Activated CD4-positive, alpha-beta T cell treated with anti-CD3 and anti-CD28 coated beads for 36 hours (primary cell): ENCODE measurements at regions not wholly inside any gene's neighbourhood (a gene's known extent, or its start where the extent isn't known, plus 50 kb on each side); places are given as distances from the start of the nearest gene placed in this dataset.

Experiments used
- ATAC-seq: fragments of 200-7000 bp; cut with Tn5 transposase; one replicate; pipeline ENCODE4 v1.10.0; 2021; ENCODE audit warnings: mild to moderate bottlenecking, moderate library complexity
- CTCF ChIA-PET: fragments of 350-600 bp; sonication (Branson Sonifier 250); formaldehyde crosslinking; loops from one replicate; lab custom pipeline; 2021; ENCODE audit warnings: antibody characterized with exemption; lab: Charles Lee
- POLR2A ChIA-PET: fragments of 350-600 bp; sonication (Branson Sonifier 250); formaldehyde crosslinking; loops from one replicate; lab custom pipeline; 2021; ENCODE audit warnings: antibody characterized with exemption, inconsistent platforms; lab: Charles Lee
- DNase-seq: peaks from one replicate; pipeline ENCODE4 v3.0.0-alpha.2; 2020
- H3K27ac Mint-ChIP-seq: one replicate; pipeline ENCODE4 v1.8.0; 2021; ENCODE audit warnings: mixed read lengths
- H3K27me3 Mint-ChIP-seq: one replicate; pipeline ENCODE4 v1.8.0; 2021; ENCODE audit warnings: mixed read lengths
- H3K36me3 Mint-ChIP-seq: one replicate; pipeline ENCODE4 v1.8.0; 2021; ENCODE audit warnings: low read depth, mixed read lengths
- H3K4me1 Mint-ChIP-seq: one replicate; pipeline ENCODE4 v1.8.0; 2021; ENCODE audit warnings: mixed read lengths
- H3K4me3 Mint-ChIP-seq: one replicate; pipeline ENCODE4 v1.8.0; 2021; ENCODE audit warnings: mild to moderate bottlenecking, moderate library complexity, mixed read lengths
- H3K9me3 Mint-ChIP-seq: one replicate; pipeline ENCODE4 v1.8.0; 2021; ENCODE audit warnings: low read depth, mixed read lengths
- intact Hi-C, 2 experiments: fragments of 100-400 bp; cut with DNase I in 1 of 2; cut with micrococcal nuclease in 1 of 2; formaldehyde crosslinking; loops; one replicate each; pipeline versions ENCODE4 v1.14.2 to v1.15.1; 2022 to 2024; cut with DNase I, micrococcal nuclease

DNA sequence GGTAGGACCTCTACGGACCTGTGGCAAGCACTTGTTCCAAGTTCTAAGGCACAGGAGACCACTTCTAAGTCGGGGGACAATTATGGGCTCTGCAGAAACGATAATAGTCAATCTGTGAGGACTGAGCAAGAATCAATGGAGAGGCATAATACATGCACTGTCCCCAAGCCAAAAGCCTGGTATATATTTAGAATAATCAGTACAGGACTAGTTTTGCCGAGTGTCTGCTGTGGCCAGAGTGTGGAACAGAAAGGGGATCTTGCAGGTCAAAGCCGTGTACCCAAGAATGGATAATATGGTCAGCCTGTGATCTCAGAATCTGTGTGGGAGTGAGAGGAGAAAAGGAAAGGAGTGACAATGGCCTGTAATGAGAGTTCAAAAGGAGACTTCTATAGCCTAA is 80.2 kb upstream of the GNAO1 start:
- ATAC-seq = no peak
- no peak overlapping the region for H3K4me3 Mint-ChIP-seq
- H3K27ac Mint-ChIP-seq = no peak overlapping the region
- DNase-seq = no peak
- H3K36me3 Mint-ChIP-seq = no peaks in the 10 kb centered on the region
- CTCF ChIA-PET = no interaction called here
- intact Hi-C loops = no loop called here
- H3K9me3 Mint-ChIP-seq = no peaks in the 10 kb centered on the region
- no peaks in the 10 kb centered on the region for H3K4me1 Mint-ChIP-seq
- POLR2A ChIA-PET = no interaction called here
- peaks cover 2% of the 10 kb centered on the region for H3K27me3 Mint-ChIP-seq

DNA sequence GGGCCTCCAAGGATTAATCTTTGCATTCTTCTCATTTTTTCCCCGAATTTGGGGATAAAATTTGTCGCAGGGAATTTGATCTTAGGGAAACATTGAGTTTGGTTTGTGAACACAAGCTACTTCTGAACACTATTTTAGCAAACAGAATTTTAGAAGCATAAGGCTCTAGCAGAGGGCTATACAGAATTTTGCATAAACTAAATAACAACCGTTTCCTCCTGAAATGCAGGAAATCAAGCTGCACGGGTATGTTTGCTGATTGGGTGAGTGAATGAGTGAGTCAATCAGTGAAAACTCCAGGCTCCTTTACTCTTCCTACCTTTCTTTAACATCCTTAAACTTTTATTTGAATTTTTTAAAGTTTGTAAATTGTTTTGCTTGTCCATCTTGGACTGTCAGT is 81.3 kb upstream of the GNAO1 start:
- no peak overlapping the region for H3K4me3 Mint-ChIP-seq
- H3K27me3 Mint-ChIP-seq = peaks cover 8% of the 10 kb centered on the region
- ATAC-seq (no peak), DNase-seq (no peak)
- no peaks in the 10 kb centered on the region for H3K4me1 Mint-ChIP-seq
- no peaks in the 10 kb centered on the region for H3K9me3 Mint-ChIP-seq
- intact Hi-C loops = no loop called here
- CTCF ChIA-PET = no interaction called here
- no peaks in the 10 kb centered on the region for H3K36me3 Mint-ChIP-seq
- H3K27ac Mint-ChIP-seq = no peak overlapping the region
- POLR2A ChIA-PET = no interaction called here

DNA sequence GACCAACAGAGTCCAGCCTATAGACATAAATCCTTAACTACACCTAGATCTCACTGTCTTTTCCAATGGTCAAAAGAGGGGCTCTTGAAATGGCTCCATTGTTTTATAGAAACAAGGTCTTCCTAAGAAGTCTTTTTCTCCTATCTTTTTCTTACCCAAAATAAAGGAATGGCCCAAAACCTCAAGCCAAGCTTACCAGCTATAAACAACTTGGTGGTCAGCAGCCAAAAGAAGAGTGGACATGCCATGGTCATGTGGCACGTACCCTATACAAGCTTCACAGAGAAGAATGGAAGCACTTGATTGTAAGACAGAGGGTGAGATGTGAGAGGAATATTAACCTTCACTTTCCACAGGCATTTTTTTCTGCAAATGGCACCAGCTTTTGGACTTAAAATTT is 82.1 kb upstream of the GNAO1 start:
- ATAC-seq = no peak
- no peaks in the 10 kb centered on the region for H3K9me3 Mint-ChIP-seq
- H3K27ac Mint-ChIP-seq = no peak overlapping the region
- no peaks in the 10 kb centered on the region for H3K4me1 Mint-ChIP-seq
- H3K27me3 Mint-ChIP-seq = peaks cover 9% of the 10 kb centered on the region
- H3K4me3 Mint-ChIP-seq = no peak overlapping the region
- no peak for DNase-seq
- intact Hi-C loops = no loop called here
- ChIA-PET CTCF (interaction anchor here (0.7 kb wide), 1 partner anchor 52 kb away, joined by 3 read pairs; no protein-coding TSS in a partner anchor), POLR2A (no interaction called here)
- no peaks in the 10 kb centered on the region for H3K36me3 Mint-ChIP-seq

- Mint-ChIP-seq H3K9me3 (no peaks in the 10 kb centered on the region), H3K36me3 (no peaks in the 10 kb centered on the region), H3K4me1 (no peaks in the 10 kb centered on the region), H3K4me3 (no peak overlapping the region), H3K27ac (no peak overlapping the region), H3K27me3 (peaks cover 9% of the 10 kb centered on the region)
- intact Hi-C loops = no loop called here
- ChIA-PET CTCF (interaction anchor here (0.7 to 1.9 kb wide), 2 partner anchors 14 to 75 kb away, joined by 3 to 5 read pairs; no protein-coding TSS in a partner anchor), POLR2A (no interaction called here)
- DNase-seq (no peak), ATAC-seq (no peak)
Observed at GRCh38 chr16:56108724-56109123, 82.6 kb upstream of the GNAO1 start.

- Mint-ChIP-seq H3K9me3 (no peaks in the 10 kb centered on the region), H3K4me1 (no peaks in the 10 kb centered on the region), H3K27me3 (peaks cover 9% of the 10 kb centered on the region), H3K36me3 (no peaks in the 10 kb centered on the region), H3K4me3 (no peak overlapping the region), H3K27ac (no peak overlapping the region)
- ChIA-PET CTCF (interaction anchor here (0.7 to 1.9 kb wide), 2 partner anchors 13 to 76 kb away, joined by 3 to 5 read pairs; no protein-coding TSS in a partner anchor), POLR2A (no interaction called here)
- no peak for DNase-seq
- ATAC-seq = no peak
- intact Hi-C loops = no loop called here
Observed at GRCh38 chr16:56108056-56108471, 83.2 kb upstream of the GNAO1 start.

DNA sequence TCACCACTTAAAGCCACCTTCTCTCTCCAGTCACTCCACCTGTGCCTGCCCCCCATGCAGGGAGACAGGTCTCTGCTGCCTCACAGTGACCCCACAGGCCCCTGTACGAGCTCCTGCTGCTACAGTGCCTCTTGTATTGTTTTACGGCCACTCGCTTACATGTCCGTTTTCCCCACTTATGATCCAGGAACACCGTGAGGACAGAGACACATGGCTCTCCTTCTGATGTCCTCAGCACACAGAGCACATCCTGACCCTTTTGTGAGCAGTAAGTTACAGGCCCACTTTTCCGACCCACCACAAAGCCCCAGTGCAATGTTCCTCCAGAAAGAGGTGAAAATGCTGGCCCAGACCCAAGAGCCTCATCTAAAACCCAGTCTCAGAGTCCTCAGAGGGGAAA is 84.8 kb upstream of the GNAO1 start:
- ATAC-seq (no peak), DNase-seq (no peak)
- intact Hi-C loops = no loop called here
- ChIA-PET CTCF (interaction anchor here (0.6 kb wide), 1 partner anchor 163 kb away, joined by 5 read pairs; no protein-coding TSS in a partner anchor), POLR2A (no interaction called here)
- no peaks in the 10 kb centered on the region for H3K9me3 Mint-ChIP-seq
- no peaks in the 10 kb centered on the region for H3K4me1 Mint-ChIP-seq
- no peak overlapping the region for H3K27ac Mint-ChIP-seq
- H3K36me3 Mint-ChIP-seq = no peaks in the 10 kb centered on the region
- no peak overlapping the region for H3K4me3 Mint-ChIP-seq
- peaks cover 9% of the 10 kb centered on the region for H3K27me3 Mint-ChIP-seq

DNA sequence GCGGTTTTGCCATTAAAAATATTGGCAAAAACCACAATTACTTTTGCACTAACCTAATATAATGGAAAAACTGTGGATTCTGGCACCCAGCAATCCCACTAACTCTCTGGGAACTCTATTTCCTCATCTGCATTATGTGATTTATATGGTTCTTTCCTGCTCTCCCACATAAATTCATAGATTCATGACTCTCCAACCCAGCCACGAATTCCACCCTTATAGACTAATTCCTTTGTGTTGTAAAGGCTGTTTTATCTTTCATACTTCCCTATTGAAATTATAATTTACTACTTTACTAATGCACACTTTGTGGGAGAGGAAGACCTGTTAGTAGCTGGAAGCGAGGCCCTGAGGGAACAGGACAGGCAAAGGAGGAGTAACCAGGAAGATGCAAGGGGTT is 88.4 kb upstream of the GNAO1 start:
- Mint-ChIP-seq H3K9me3 (no peaks in the 10 kb centered on the region), H3K4me1 (no peaks in the 10 kb centered on the region), H3K4me3 (no peak overlapping the region), H3K27ac (no peak overlapping the region), H3K36me3 (no peaks in the 10 kb centered on the region), H3K27me3 (peaks cover 15% of the 10 kb centered on the region)
- CTCF ChIA-PET = no interaction called here
- DNase-seq = no peak
- ATAC-seq = no peak
- intact Hi-C loops = no loop called here
- POLR2A ChIA-PET = no interaction called here

DNA sequence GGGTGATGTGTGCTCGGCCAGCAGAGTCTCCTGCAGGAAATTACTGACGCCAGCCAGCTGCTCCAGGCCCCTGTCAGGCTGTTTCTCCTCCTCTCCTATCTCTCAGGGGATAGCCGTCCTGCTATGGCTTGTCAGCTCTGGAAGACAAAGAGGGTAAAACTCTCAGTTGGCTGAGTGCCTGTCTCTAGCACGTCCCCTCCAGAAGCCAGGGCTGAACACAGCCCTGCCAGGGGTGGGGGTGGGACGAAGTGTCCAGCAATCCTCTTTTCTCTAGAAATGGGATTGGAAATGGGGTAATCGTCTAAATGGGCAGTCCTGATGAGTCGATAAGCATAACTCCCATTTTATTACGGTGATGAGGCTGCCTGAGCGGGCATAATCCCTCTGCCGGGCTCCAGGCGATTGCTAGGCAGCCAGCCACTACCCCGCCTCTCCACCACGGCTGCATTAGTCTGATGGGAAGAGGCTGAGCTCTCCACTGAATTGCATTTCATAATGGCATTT is 89.1 kb upstream of the GNAO1 start:
- H3K4me3 Mint-ChIP-seq = no peak overlapping the region
- peaks cover 14% of the 10 kb centered on the region for H3K27me3 Mint-ChIP-seq
- H3K9me3 Mint-ChIP-seq = no peaks in the 10 kb centered on the region
- H3K36me3 Mint-ChIP-seq = no peaks in the 10 kb centered on the region
- H3K27ac Mint-ChIP-seq = no peak overlapping the region
- intact Hi-C loops = no loop called here
- POLR2A ChIA-PET = no interaction called here
- H3K4me1 Mint-ChIP-seq = no peaks in the 10 kb centered on the region
- CTCF ChIA-PET = interaction anchor here (0.8 kb wide), 1 partner anchor 177 kb away, joined by 3 read pairs; no protein-coding TSS in a partner anchor
- DNase-seq (no peak), ATAC-seq (no peak)

DNA sequence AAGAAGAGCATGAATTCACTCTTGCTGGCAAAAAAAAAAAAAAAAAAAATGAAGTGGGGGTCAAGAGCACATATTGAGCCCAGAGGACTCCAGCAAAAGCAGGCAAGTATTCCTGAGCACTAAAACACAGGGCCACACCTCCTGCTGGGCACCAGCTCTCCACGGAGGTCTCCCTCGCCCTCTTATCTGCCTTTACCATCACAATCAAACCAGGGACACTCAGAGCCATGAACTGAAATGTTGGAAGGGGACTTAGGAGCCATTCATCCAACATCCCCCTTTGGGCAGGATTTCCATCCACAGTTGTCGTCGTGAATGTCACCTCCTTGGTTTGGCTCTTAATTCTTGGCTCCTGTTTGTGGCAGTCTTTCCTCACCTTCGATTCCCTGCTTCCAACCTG is 89.8 kb upstream of the GNAO1 start:
- intact Hi-C loops = no loop called here
- Mint-ChIP-seq H3K36me3 (no peaks in the 10 kb centered on the region), H3K27me3 (peaks cover 13% of the 10 kb centered on the region), H3K4me1 (no peaks in the 10 kb centered on the region), H3K27ac (no peak overlapping the region), H3K9me3 (no peaks in the 10 kb centered on the region), H3K4me3 (no peak overlapping the region)
- POLR2A ChIA-PET = no interaction called here
- CTCF ChIA-PET = interaction anchor here (0.8 kb wide), 1 partner anchor 178 kb away, joined by 3 read pairs; no protein-coding TSS in a partner anchor
- ATAC-seq = no peak
- DNase-seq = no peak

DNA sequence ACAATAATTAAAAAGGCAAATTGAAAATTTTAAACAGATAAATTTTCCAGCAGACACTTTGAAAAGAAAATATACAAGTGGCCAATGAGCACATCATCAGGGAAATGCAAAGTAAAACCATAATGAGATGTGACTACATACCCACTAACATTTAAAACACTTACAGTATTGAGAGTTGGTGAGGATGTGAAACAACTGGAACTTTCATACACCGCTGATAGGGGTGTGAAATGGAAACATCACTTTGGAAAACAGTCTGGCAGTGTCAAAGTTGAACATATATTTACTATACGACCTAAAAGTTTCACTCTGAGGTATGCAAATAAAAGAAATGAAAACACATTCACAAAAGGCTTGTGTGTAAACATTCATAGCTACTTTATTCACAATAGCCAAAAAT is 94.0 kb upstream of the GNAO1 start:
- Mint-ChIP-seq H3K4me3 (no peak overlapping the region), H3K4me1 (no peaks in the 10 kb centered on the region), H3K27ac (no peak overlapping the region), H3K27me3 (peaks cover 9% of the 10 kb centered on the region), H3K9me3 (no peaks in the 10 kb centered on the region), H3K36me3 (no peaks in the 10 kb centered on the region)
- no peak for ATAC-seq
- DNase-seq = no peak
- ChIA-PET POLR2A (no interaction called here), CTCF (no interaction called here)
- intact Hi-C loops = no loop called here

DNA sequence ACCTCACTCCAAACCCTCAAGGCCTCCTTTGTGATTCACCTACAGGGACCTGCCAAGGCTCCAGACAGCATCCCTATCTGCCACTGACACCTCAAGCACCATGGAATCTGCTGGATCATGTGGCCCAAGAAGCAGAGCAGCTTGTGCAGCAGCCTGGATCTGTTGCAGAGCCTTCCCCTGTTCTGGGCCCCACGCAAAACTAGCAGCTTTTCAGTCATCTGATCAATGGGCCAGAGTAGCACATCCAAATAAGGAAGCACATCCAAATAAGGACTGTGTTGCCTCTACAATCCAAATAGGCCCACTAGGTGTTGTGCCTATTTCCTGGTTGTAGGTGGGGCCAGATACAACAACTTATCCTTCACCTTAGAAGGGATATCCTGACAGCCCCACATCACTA is 97.1 kb upstream of the GNAO1 start:
- Mint-ChIP-seq H3K9me3 (no peaks in the 10 kb centered on the region), H3K36me3 (no peaks in the 10 kb centered on the region), H3K27ac (no peak overlapping the region), H3K4me1 (no peaks in the 10 kb centered on the region), H3K4me3 (no peak overlapping the region), H3K27me3 (peaks cover 8% of the 10 kb centered on the region)
- ATAC-seq = no peak
- ChIA-PET CTCF (interaction anchor here (1.2 to 1.7 kb wide), 2 partner anchors 14 to 224 kb away, joined by 3 to 5 read pairs; no protein-coding TSS in a partner anchor), POLR2A (no interaction called here)
- no peak for DNase-seq
- intact Hi-C loops = no loop called here

GRCh38 chr16:56093055-56093454 is 98.2 kb upstream of the GNAO1 start:
- Mint-ChIP-seq H3K36me3 (no peaks in the 10 kb centered on the region), H3K27ac (no peak overlapping the region), H3K9me3 (no peaks in the 10 kb centered on the region), H3K4me3 (no peak overlapping the region), H3K27me3 (peaks cover 7% of the 10 kb centered on the region), H3K4me1 (no peaks in the 10 kb centered on the region)
- ChIA-PET POLR2A (interaction anchor here (0.6 kb wide), 1 partner anchor 54 kb away, joined by 6 read pairs; no protein-coding TSS in a partner anchor), CTCF (interaction anchor here (1.0 to 1.5 kb wide), 4 partner anchors 15 to 149 kb away, joined by 3 to 5 read pairs (median 3); no protein-coding TSS in a partner anchor)
- intact Hi-C loops = no loop called here
- DNase-seq = no peak
- peak; percentile 78 for ATAC-seq
